ENCODE measurements at regions not wholly inside any gene's neighbourhood (a gene's known extent, or its start where the extent isn't known, plus 50 kb on each side); places are given as distances from the start of the nearest gene placed in this dataset.

DNA sequence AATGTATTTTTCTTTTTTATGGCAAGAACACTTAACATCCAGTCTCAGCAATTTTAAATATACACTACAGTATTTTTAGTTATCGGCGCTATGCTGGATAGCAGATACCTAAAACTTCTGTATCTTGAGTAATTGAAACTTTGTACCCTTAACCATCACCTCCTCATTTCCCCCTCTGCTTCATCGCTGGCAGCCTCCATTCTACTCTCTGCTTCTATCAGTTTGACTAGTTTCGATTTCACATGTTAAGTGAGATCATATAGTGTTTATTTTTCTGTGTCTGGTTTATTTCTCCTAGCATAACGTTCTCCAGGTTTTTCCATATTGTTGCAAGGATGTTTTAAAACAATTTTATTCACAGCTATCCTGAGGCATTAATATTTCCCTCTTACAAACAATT lies 340.8 kb upstream of the SLC10A2 start:
- no peaks in the 10 kb centered on the region for H3K36me3 ChIP-seq (replicated peaks in 1 of 2; ENCODE audit: insufficient read depth in 1 of 2, low read depth in 2 of 2)
- TF ChIP-seq, protein P1, sequence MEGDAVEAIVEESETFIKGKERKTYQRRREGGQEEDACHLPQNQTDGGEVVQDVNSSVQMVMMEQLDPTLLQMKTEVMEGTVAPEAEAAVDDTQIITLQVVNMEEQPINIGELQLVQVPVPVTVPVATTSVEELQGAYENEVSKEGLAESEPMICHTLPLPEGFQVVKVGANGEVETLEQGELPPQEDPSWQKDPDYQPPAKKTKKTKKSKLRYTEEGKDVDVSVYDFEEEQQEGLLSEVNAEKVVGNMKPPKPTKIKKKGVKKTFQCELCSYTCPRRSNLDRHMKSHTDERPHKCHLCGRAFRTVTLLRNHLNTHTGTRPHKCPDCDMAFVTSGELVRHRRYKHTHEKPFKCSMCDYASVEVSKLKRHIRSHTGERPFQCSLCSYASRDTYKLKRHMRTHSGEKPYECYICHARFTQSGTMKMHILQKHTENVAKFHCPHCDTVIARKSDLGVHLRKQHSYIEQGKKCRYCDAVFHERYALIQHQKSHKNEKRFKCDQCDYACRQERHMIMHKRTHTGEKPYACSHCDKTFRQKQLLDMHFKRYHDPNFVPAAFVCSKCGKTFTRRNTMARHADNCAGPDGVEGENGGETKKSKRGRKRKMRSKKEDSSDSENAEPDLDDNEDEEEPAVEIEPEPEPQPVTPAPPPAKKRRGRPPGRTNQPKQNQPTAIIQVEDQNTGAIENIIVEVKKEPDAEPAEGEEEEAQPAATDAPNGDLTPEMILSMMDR (IDR thresholded peaks at IDR 0.05), result no peak
- TF ChIP-seq POLR2A (IDR thresholded peaks at IDR 0.05), result no peak
- no peak overlapping the region for H3K4me3 ChIP-seq
- no peak overlapping the region for H3K27ac ChIP-seq
- intact Hi-C loops (cut with DNase I), result no loop called here
- no peaks in the 10 kb centered on the region for H3K27me3 ChIP-seq
- WGBS, 2 donors, result 68% methylated on average over 5 of the region's 5 CpGs
- H3K4me1 ChIP-seq, result no peaks in the 10 kb centered on the region
- H3K9me3 ChIP-seq, result no peaks in the 10 kb centered on the region
- DNase-seq, result no peak
- no peak for ATAC-seq

DNA sequence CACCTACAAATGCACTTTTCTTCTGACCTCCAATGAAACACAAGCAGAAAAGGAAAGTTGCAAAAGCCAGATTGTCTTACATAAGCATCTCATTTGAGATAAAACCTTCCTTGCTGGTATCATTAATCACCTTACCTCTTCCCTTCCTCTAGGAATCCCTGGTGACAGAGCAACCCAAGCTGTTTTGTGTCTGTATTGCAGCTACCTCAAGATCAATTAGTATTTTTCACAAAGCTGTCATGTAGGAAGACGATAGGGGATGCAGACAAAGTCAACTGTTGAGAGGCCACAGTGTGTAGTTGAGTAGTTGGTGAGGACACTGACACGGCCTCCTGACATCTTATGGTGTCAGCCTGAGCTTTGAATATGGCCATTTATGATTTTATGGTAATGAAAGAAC lies 339.1 kb upstream of the SLC10A2 start:
- H3K27ac ChIP-seq, result no peak overlapping the region
- H3K36me3 ChIP-seq (replicated peaks in 1 of 2; ENCODE audit: insufficient read depth in 1 of 2, low read depth in 2 of 2), result no peaks in the 10 kb centered on the region
- intact Hi-C loops (cut with DNase I), result no loop called here
- H3K4me3 ChIP-seq, result no peak overlapping the region
- 27 to 34% methylated on average over 2 of the region's 2 CpGs for WGBS, 2 donors
- DNase-seq, result no peak
- no peaks in the 10 kb centered on the region for H3K4me1 ChIP-seq
- H3K27me3 ChIP-seq, result no peaks in the 10 kb centered on the region
- TF ChIP-seq, protein P1 (IDR thresholded peaks at IDR 0.05), result no peak
- TF ChIP-seq POLR2A (IDR thresholded peaks at IDR 0.05), result no peak
- no peak for ATAC-seq
- no peaks in the 10 kb centered on the region for H3K9me3 ChIP-seq

DNA sequence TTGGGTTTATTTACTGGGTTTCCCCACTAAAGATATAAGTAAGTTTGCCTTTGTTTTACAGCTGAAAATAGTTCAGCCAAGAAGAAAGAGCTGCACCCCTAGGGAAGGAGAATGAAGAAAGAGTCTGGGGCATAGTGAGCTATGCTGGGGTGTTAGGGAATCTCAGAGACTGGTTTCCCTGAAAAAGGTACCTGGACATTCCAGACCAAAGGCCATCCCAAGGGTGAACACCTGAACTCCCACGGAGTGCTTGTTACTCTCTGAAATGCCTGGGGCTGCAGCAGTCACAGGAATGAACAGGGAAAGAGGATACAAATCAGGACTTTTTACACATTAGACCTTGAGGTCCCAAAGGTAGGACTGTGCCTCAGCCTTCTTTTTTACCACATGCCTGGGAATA lies 337.6 kb upstream of the SLC10A2 start:
- Histone ChIP-seq H3K4me3 (no peak overlapping the region), H3K4me1 (no peaks in the 10 kb centered on the region), H3K27ac (no peak overlapping the region), H3K9me3 (no peaks in the 10 kb centered on the region), H3K36me3 (replicated peaks in 1 of 2; ENCODE audit: insufficient read depth in 1 of 2, low read depth in 2 of 2) (no peaks in the 10 kb centered on the region), H3K27me3 (no peaks in the 10 kb centered on the region)
- no peak for ATAC-seq
- intact Hi-C loops (cut with DNase I), result no loop called here
- TF ChIP-seq, protein P1 (IDR thresholded peaks at IDR 0.05), result no peak
- TF ChIP-seq POLR2A (IDR thresholded peaks at IDR 0.05), result no peak
- 24 to 29% methylated on average over 1 of the region's 1 CpG for WGBS, 2 donors
- DNase-seq, result no peak

DNA sequence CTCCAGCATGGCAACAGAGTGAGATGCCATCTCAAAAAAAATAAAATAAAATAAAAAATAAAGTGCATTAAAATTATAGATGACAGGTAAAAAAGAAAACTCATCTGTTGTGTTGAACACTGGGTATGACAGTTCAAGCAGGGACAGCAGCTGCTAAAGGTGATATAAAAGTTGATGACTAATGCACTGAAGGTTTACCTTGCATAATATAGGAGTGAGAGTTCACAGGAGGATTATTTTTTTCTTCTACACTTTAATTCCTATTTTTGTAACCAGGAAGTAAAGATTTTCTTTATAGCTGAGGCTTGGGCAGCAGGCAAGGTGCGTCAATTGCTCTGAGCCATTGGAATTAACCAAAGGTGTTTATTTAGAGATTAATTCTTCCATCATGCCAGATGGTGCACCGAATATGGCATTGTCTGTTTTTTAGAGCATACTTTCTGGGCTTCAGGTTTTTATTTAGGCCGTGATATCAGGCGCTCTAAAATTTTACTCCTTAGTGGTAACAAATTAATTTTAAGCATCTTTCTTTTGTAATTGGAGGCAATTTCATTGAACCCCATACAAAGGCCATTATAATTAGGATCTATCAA lies 337.0 kb upstream of the SLC10A2 start:
- H3K4me1 ChIP-seq, result no peaks in the 10 kb centered on the region
- TF ChIP-seq POLR2A (IDR thresholded peaks at IDR 0.05), result no peak
- TF ChIP-seq, protein P1 (IDR thresholded peaks at IDR 0.05), result no peak
- no peaks in the 10 kb centered on the region for H3K36me3 ChIP-seq (replicated peaks in 1 of 2; ENCODE audit: insufficient read depth in 1 of 2, low read depth in 2 of 2)
- H3K27ac ChIP-seq, result no peak overlapping the region
- intact Hi-C loops (cut with DNase I), result no loop called here
- 68 to 75% methylated on average over 4 of the region's 4 CpGs for WGBS, 2 donors
- DNase-seq (no peak), ATAC-seq (no peak)
- H3K9me3 ChIP-seq, result no peaks in the 10 kb centered on the region
- no peaks in the 10 kb centered on the region for H3K27me3 ChIP-seq
- H3K4me3 ChIP-seq, result no peak overlapping the region

DNA sequence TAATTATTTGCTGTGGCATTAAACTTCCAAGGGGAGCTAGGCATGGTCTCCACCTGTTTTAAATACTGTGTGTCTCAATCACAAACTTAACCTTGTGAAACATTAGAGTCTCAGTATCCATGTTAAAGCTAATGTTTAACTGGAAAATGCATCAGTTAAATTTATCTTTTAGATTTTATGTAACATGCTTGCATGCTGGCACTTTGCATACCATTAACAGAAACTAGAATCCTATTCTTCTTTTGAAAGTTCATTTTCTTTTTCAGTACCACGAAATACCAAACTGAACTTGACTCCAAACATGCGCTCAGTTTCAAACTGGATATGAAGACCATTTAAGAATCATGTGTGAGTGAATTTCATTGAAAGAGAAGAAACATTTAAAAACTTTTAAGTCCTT lies 328.9 kb upstream of the SLC10A2 start:
- Histone ChIP-seq H3K9me3 (no peaks in the 10 kb centered on the region), H3K36me3 (replicated peaks in 1 of 2; ENCODE audit: insufficient read depth in 1 of 2, low read depth in 2 of 2) (no peaks in the 10 kb centered on the region), H3K4me3 (no peak overlapping the region), H3K27me3 (no peaks in the 10 kb centered on the region), H3K27ac (no peak overlapping the region), H3K4me1 (no peaks in the 10 kb centered on the region)
- TF ChIP-seq, protein P1 (IDR thresholded peaks at IDR 0.05), result no peak
- TF ChIP-seq POLR2A (IDR thresholded peaks at IDR 0.05), result no peak
- intact Hi-C loops (cut with DNase I), result no loop called here
- ATAC-seq (no peak), DNase-seq (no peak)
- 52% methylated on average over 2 of the region's 2 CpGs for WGBS, 2 donors
